Erythroblast (primary cell): ENCODE measurements at regions not wholly inside any gene's neighbourhood (a gene's known extent, or its start where the extent isn't known, plus 50 kb on each side); places are given as distances from the start of the nearest gene placed in this dataset.

Experiments
- GATA1 ChIP-seq: IDR thresholded peaks from 2 replicates; pipeline ENCODE4 v1.6.1; 2011; ENCODE audit warnings: low read depth, mild to moderate bottlenecking, control low read depth, low read length, moderate library complexity
- POLR2A ChIP-seq: IDR thresholded peaks from 2 replicates; pipeline ENCODE4 v1.6.1; 2011; ENCODE audit warnings: mild to moderate bottlenecking, low read length

DNA sequence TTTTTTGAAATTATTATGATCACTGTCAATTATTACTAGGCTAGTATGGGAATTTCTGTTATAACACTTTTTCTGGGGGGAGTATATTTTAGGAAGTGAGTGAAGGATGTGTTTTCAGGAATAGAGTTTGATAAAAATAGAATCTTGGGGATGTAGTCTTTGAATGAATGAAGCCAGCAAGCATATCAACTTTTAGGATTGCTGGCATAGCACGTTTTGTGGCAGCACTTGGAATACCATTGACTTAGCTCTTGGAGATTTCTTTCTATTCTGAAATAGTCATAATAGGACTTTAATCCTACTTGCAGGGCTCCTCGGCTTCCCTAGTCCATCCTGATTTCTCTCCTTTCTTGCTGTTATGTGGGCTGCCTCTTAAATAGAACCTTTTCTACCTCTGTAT, 141.6 kb downstream of the DACT1 start:
- TF ChIP-seq POLR2A (no peak), GATA1 (no peak)
